ENCODE measurements at regions not wholly inside any gene's neighbourhood (a gene's known extent, or its start where the extent isn't known, plus 50 kb on each side); places are given as distances from the start of the nearest gene placed in this dataset.

- no peaks in the 10 kb centered on the region for H3K36me3 ChIP-seq (ENCODE audit: control insufficient read depth, insufficient read depth, low read length)
- no peaks in the 10 kb centered on the region for H3K27me3 ChIP-seq (ENCODE audit: control insufficient read depth, insufficient read depth, low read length)
- H3K4me1 ChIP-seq = no peaks in the 10 kb centered on the region
- no peak for TF ChIP-seq CTCF (IDR thresholded peaks at IDR 0.05)
- no peak overlapping the region for H3K27ac ChIP-seq
- no peak overlapping the region for H3K4me3 ChIP-seq (ENCODE audit: low read depth, low read length)
- H3K9ac ChIP-seq = no peak overlapping the region
- H2AFZ ChIP-seq = no peak overlapping the region
- no peaks in the 10 kb centered on the region for H3K9me3 ChIP-seq (ENCODE audit: control insufficient read depth, low read length)
- no peak overlapping the region for H3K4me2 ChIP-seq (ENCODE audit: low read length)
- no peaks in the 10 kb centered on the region for H3K79me2 ChIP-seq
Measured at GRCh38 chr13:80441968-80442367, 101.0 kb upstream of the SPRY2 start.

GRCh38 chr13:80438521-80438920, 97.6 kb upstream of the SPRY2 start:
- Histone ChIP-seq H3K4me1 (no peaks in the 10 kb centered on the region), H3K4me2 (ENCODE audit: low read length) (no peak overlapping the region), H3K27me3 (ENCODE audit: control insufficient read depth, insufficient read depth, low read length) (no peaks in the 10 kb centered on the region), H3K79me2 (no peaks in the 10 kb centered on the region), H3K36me3 (ENCODE audit: control insufficient read depth, insufficient read depth, low read length) (no peaks in the 10 kb centered on the region), H3K4me3 (ENCODE audit: low read depth, low read length) (no peak overlapping the region), H2AFZ (no peak overlapping the region), H3K9me3 (ENCODE audit: control insufficient read depth, low read length) (no peaks in the 10 kb centered on the region), H3K27ac (no peak overlapping the region), H3K9ac (no peak overlapping the region)
- no peak for TF ChIP-seq CTCF (IDR thresholded peaks at IDR 0.05)

GRCh38 chr13:80437231-80437630, 96.3 kb upstream of the SPRY2 start:
- no peak overlapping the region for H3K4me2 ChIP-seq (ENCODE audit: low read length)
- H3K36me3 ChIP-seq (ENCODE audit: control insufficient read depth, insufficient read depth, low read length) = no peaks in the 10 kb centered on the region
- TF ChIP-seq CTCF (IDR thresholded peaks at IDR 0.05) = no peak
- no peak overlapping the region for H3K4me3 ChIP-seq (ENCODE audit: low read depth, low read length)
- peak overlapping the region; percentile 36 for H3K27ac ChIP-seq
- no peak overlapping the region for H3K9ac ChIP-seq
- no peak overlapping the region for H2AFZ ChIP-seq
- no peaks in the 10 kb centered on the region for H3K4me1 ChIP-seq
- no peaks in the 10 kb centered on the region for H3K9me3 ChIP-seq (ENCODE audit: control insufficient read depth, low read length)
- H3K27me3 ChIP-seq (ENCODE audit: control insufficient read depth, insufficient read depth, low read length) = no peaks in the 10 kb centered on the region
- no peaks in the 10 kb centered on the region for H3K79me2 ChIP-seq

- Histone ChIP-seq H3K36me3 (ENCODE audit: control insufficient read depth, insufficient read depth, low read length) (no peaks in the 10 kb centered on the region), H2AFZ (no peak overlapping the region), H3K4me2 (ENCODE audit: low read length) (no peak overlapping the region), H3K9ac (no peak overlapping the region), H3K79me2 (no peaks in the 10 kb centered on the region), H3K27ac (peak overlapping the region; percentile 36), H3K9me3 (ENCODE audit: control insufficient read depth, low read length) (no peaks in the 10 kb centered on the region), H3K27me3 (ENCODE audit: control insufficient read depth, insufficient read depth, low read length) (no peaks in the 10 kb centered on the region), H3K4me1 (no peaks in the 10 kb centered on the region), H3K4me3 (ENCODE audit: low read depth, low read length) (no peak overlapping the region)
- no peak for TF ChIP-seq CTCF (IDR thresholded peaks at IDR 0.05)
Measured at GRCh38 chr13:80436571-80437169, 95.7 kb upstream of the SPRY2 start.

- Histone ChIP-seq H3K4me2 (ENCODE audit: low read length) (no peak overlapping the region), H3K27ac (no peak overlapping the region), H3K4me1 (no peaks in the 10 kb centered on the region), H3K9me3 (ENCODE audit: control insufficient read depth, low read length) (no peaks in the 10 kb centered on the region), H2AFZ (no peak overlapping the region), H3K36me3 (ENCODE audit: control insufficient read depth, insufficient read depth, low read length) (no peaks in the 10 kb centered on the region), H3K9ac (no peak overlapping the region), H3K4me3 (ENCODE audit: low read depth, low read length) (no peak overlapping the region), H3K27me3 (ENCODE audit: control insufficient read depth, insufficient read depth, low read length) (no peaks in the 10 kb centered on the region), H3K79me2 (no peaks in the 10 kb centered on the region)
- TF ChIP-seq CTCF (IDR thresholded peaks at IDR 0.05) = no peak
Measured at GRCh38 chr13:80430561-80430960, 89.6 kb upstream of the SPRY2 start.
